Ishikawa (cell line): ENCODE measurements at regions not wholly inside any gene's neighbourhood (a gene's known extent, or its start where the extent isn't known, plus 50 kb on each side); places are given as distances from the start of the nearest gene placed in this dataset.

Experiments used
- CEBPB ChIP-seq: IDR thresholded peaks from 2 replicates; pipeline ENCODE4 v1.6.1; 2012
- EP300 ChIP-seq: IDR thresholded peaks from 2 replicates; pipeline ENCODE4 v1.6.1; 2012; ENCODE audit warnings: borderline replicate concordance
- FOXM1 ChIP-seq: IDR thresholded peaks from 2 replicates; pipeline ENCODE4 v1.6.1; 2012; ENCODE audit warnings: low read depth, borderline replicate concordance
- MAX ChIP-seq: IDR thresholded peaks from 2 replicates; pipeline ENCODE4 v1.6.1; 2012
- NFIC ChIP-seq: IDR thresholded peaks from 2 replicates; pipeline ENCODE4 v1.6.1; 2012
- RAD21 ChIP-seq: IDR thresholded peaks from 2 replicates; pipeline ENCODE4 v1.6.1; 2012; ENCODE audit warnings: low read depth
- TAF1 ChIP-seq: IDR thresholded peaks from 2 replicates; pipeline ENCODE4 v1.6.1; 2012; ENCODE audit warnings: low read depth, mild to moderate bottlenecking
- YY1 ChIP-seq: IDR thresholded peaks from 2 replicates; pipeline ENCODE4 v1.6.1; 2012; ENCODE audit warnings: low read depth
- ZBTB7A ChIP-seq: IDR thresholded peaks from 2 replicates; pipeline ENCODE4 v1.6.1; 2012; ENCODE audit warnings: low read depth
- TF ChIP-seq, protein P1 (sequence below): IDR thresholded peaks from 2 replicates; pipeline ENCODE4 v1.6.1; 2012; ENCODE audit warnings: low read depth, mild to moderate bottlenecking
- TF ChIP-seq, protein P2 (sequence below): IDR thresholded peaks from 2 replicates; pipeline ENCODE4 v1.6.1; 2012

- no peak for TF ChIP-seq FOXM1
- no peak for TF ChIP-seq YY1
- TF ChIP-seq, protein P1, sequence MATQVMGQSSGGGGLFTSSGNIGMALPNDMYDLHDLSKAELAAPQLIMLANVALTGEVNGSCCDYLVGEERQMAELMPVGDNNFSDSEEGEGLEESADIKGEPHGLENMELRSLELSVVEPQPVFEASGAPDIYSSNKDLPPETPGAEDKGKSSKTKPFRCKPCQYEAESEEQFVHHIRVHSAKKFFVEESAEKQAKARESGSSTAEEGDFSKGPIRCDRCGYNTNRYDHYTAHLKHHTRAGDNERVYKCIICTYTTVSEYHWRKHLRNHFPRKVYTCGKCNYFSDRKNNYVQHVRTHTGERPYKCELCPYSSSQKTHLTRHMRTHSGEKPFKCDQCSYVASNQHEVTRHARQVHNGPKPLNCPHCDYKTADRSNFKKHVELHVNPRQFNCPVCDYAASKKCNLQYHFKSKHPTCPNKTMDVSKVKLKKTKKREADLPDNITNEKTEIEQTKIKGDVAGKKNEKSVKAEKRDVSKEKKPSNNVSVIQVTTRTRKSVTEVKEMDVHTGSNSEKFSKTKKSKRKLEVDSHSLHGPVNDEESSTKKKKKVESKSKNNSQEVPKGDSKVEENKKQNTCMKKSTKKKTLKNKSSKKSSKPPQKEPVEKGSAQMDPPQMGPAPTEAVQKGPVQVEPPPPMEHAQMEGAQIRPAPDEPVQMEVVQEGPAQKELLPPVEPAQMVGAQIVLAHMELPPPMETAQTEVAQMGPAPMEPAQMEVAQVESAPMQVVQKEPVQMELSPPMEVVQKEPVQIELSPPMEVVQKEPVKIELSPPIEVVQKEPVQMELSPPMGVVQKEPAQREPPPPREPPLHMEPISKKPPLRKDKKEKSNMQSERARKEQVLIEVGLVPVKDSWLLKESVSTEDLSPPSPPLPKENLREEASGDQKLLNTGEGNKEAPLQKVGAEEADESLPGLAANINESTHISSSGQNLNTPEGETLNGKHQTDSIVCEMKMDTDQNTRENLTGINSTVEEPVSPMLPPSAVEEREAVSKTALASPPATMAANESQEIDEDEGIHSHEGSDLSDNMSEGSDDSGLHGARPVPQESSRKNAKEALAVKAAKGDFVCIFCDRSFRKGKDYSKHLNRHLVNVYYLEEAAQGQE, result no peak
- no peak for TF ChIP-seq NFIC
- no peak for TF ChIP-seq EP300
- no peak for TF ChIP-seq ZBTB7A
- TF ChIP-seq MAX, result no peak
- TF ChIP-seq, protein P2, sequence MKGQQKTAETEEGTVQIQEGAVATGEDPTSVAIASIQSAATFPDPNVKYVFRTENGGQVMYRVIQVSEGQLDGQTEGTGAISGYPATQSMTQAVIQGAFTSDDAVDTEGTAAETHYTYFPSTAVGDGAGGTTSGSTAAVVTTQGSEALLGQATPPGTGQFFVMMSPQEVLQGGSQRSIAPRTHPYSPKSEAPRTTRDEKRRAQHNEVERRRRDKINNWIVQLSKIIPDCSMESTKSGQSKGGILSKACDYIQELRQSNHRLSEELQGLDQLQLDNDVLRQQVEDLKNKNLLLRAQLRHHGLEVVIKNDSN, result no peak
- TF ChIP-seq CEBPB, result no peak
- TF ChIP-seq RAD21, result no peak
- TF ChIP-seq TAF1, result no peak
These were observed 161.0 kb upstream of the CCDC54 start for GRCh38 chr3:107216229-107216628.
